H1 (cell line): ENCODE measurements at regions not wholly inside any gene's neighbourhood (a gene's known extent, or its start where the extent isn't known, plus 50 kb on each side); places are given as distances from the start of the nearest gene placed in this dataset.

Source experiments
- CTCF ChIA-PET: fragments of 300-600 bp; sonication (Branson Sonifier 250); formaldehyde crosslinking; loops from one replicate; lab custom pipeline; 2021; ENCODE audit not compliant: partially characterized antibody; lab: Charles Lee
- POLR2A ChIA-PET: fragments of 300-600 bp; sonication (Branson Sonifier 250); formaldehyde crosslinking; loops from one replicate; lab custom pipeline; 2021; ENCODE audit warnings: inconsistent platforms; ENCODE audit not compliant: partially characterized antibody; lab: Charles Lee
- DNase-seq, 2 experiments: peaks; one replicate each; pipeline versions ENCODE4 v3.0.0 to v3.0.0-alpha.2; 2010 to 2022; ENCODE audit warnings: low spot score in 2 of 2, low read depth in 1 of 2, mixed read lengths in 1 of 2
- FAIRE-seq: peaks from 2 replicates; lab custom pipeline; 2011; peaks lifted over from hg19 to GRCh38; lab: Jason Lieb, UNC
- H2AFZ ChIP-seq: 2 replicates; pipeline ENCODE4 v1.8.1; 2012; ENCODE audit warnings: low read length, inconsistent platforms
- H2AK5ac ChIP-seq: 2 replicates; pipeline ENCODE4 v1.6.1; 2013; ENCODE audit warnings: low read depth, low read length
- H2BK120ac ChIP-seq: replicated peaks from 2 replicates; pipeline ENCODE3; 2013; ENCODE audit warnings: low read depth, low read length, inconsistent platforms
- H2BK12ac ChIP-seq: 2 replicates; pipeline ENCODE4 v1.6.1; 2013; ENCODE audit warnings: low read depth, low read length
- H2BK15ac ChIP-seq: 2 replicates; pipeline ENCODE4 v1.6.1; 2013; ENCODE audit warnings: low read length
- H2BK20ac ChIP-seq: 2 replicates; pipeline ENCODE4 v1.6.1; 2013; ENCODE audit warnings: low read length
- H2BK5ac ChIP-seq: 2 replicates; pipeline ENCODE4 v1.6.1; 2013; ENCODE audit warnings: low read depth, low read length
- H3K14ac ChIP-seq: 2 replicates; pipeline ENCODE4 v1.6.1; 2013; ENCODE audit warnings: inconsistent platforms; ENCODE audit not compliant: insufficient read length
- H3K18ac ChIP-seq: 2 replicates; pipeline ENCODE4 v1.6.1; 2013; ENCODE audit warnings: low read length; ENCODE audit errors: extremely low read depth
- H3K23ac ChIP-seq: 2 replicates; pipeline ENCODE4 v1.6.1; 2013; ENCODE audit warnings: inconsistent platforms; ENCODE audit not compliant: insufficient read length
- H3K23me2 ChIP-seq: 2 replicates; pipeline ENCODE4 v1.6.1; 2013; ENCODE audit warnings: low read depth, low read length
- H3K27ac ChIP-seq: 2 replicates; pipeline ENCODE4 v1.6.1; 2011; ENCODE audit warnings: low read depth, low read length, inconsistent platforms
- H3K27me3 ChIP-seq, 4 experiments: replicated peaks in 1 of 4; 1 replicate in 1 of 4; 2 replicates in 3 of 4; pipeline versions ENCODE4 v1.6.1 to v1.8.1; 2011 to 2013; ENCODE audit warnings: low read length in 3 of 4, mild to moderate bottlenecking in 3 of 4, inconsistent platforms in 2 of 4, mixed read lengths in 2 of 4, moderate library complexity in 1 of 4; ENCODE audit not compliant: control insufficient read depth in 3 of 4, insufficient read depth in 3 of 4; ENCODE audit errors: extremely low read depth in 1 of 4
- H3K36me3 ChIP-seq, 4 experiments: 2 replicates each; pipeline versions ENCODE4 v1.6.1 to v1.8.1; 2011 to 2013; ENCODE audit warnings: mild to moderate bottlenecking in 4 of 4, low read length in 3 of 4, moderate library complexity in 2 of 4, control low read depth in 1 of 4, inconsistent platforms in 1 of 4; ENCODE audit not compliant: insufficient read depth in 4 of 4, control insufficient read depth in 2 of 4
- H3K4ac ChIP-seq: replicated peaks from 2 replicates; pipeline ENCODE3; 2013; ENCODE audit warnings: low read length, low read depth, mixed read lengths, inconsistent platforms; ENCODE audit not compliant: insufficient read length
- H3K4me1 ChIP-seq, 4 experiments: replicated peaks in 1 of 4; 1 replicate in 1 of 4; 2 replicates in 3 of 4; pipeline versions ENCODE4 v1.6.1 to v1.8.1; 2011 to 2013; ENCODE audit warnings: low read length in 3 of 4, inconsistent platforms in 2 of 4, mixed read lengths in 1 of 4; ENCODE audit not compliant: insufficient read depth in 4 of 4, control insufficient read depth in 3 of 4
- H3K4me2 ChIP-seq, 2 experiments: 2 replicates each; pipeline versions ENCODE4 v1.6.1 to v1.8.1; 2011 to 2013; ENCODE audit warnings: low read depth in 2 of 2, low read length in 2 of 2, control low read depth in 1 of 2, inconsistent platforms in 1 of 2, mild to moderate bottlenecking in 1 of 2; ENCODE audit not compliant: insufficient read depth in 1 of 2
- H3K4me3 ChIP-seq, 4 experiments: fragments of 200-600, 300-600 bp in 1 of 4; sonication (generic), shearing (Covaris generic), sonication (Bioruptor Twin) in 1 of 4; 2 replicates each; pipeline versions ENCODE4 v1.5.1 to v1.8.1; 2011 to 2016; ENCODE audit warnings: low read length in 4 of 4, low read depth in 3 of 4, control low read depth in 2 of 4, inconsistent platforms in 2 of 4, mild to moderate bottlenecking in 2 of 4, mixed read lengths in 1 of 4, moderate library complexity in 1 of 4; ENCODE audit not compliant: insufficient read depth in 2 of 4; ENCODE audit errors: extremely low read depth in 1 of 4
- H3K56ac ChIP-seq: replicated peaks from 2 replicates; pipeline ENCODE3; 2013; ENCODE audit warnings: low read depth, mild to moderate bottlenecking, mixed read lengths, low read length, inconsistent platforms; ENCODE audit not compliant: insufficient read length
- H3K79me1 ChIP-seq: 2 replicates; pipeline ENCODE4 v1.6.1; 2013; ENCODE audit warnings: low read depth, low read length, control low read depth
- H3K79me2 ChIP-seq, 2 experiments: 2 replicates each; pipeline versions ENCODE4 v1.6.1 to v1.8.1; 2012 to 2013; ENCODE audit warnings: low read length in 2 of 2, mild to moderate bottlenecking in 2 of 2, inconsistent platforms in 1 of 2; ENCODE audit not compliant: insufficient read depth in 2 of 2, control insufficient read depth in 1 of 2
- H3K9ac ChIP-seq, 4 experiments: replicated peaks in 1 of 4; 1 replicate in 1 of 4; 2 replicates in 3 of 4; pipeline versions ENCODE4 v1.6.1 to v1.8.1; 2011 to 2013; ENCODE audit warnings: low read depth in 3 of 4, low read length in 3 of 4, control low read depth in 2 of 4, mild to moderate bottlenecking in 2 of 4, moderate library complexity in 2 of 4, inconsistent platforms in 1 of 4; ENCODE audit errors: extremely low read depth in 1 of 4
- H3K9me3 ChIP-seq, 2 experiments: 2 replicates each; pipeline versions ENCODE4 v1.6.1 to v1.8.1; 2012 to 2013; ENCODE audit warnings: mild to moderate bottlenecking in 2 of 2, moderate library complexity in 2 of 2, control low read depth in 1 of 2, inconsistent platforms in 1 of 2, low read depth in 1 of 2, low read length in 1 of 2, mixed read lengths in 1 of 2; ENCODE audit not compliant: insufficient read depth in 2 of 2
- H4K20me1 ChIP-seq, 2 experiments: replicated peaks in 1 of 2; 2 replicates each; pipeline versions ENCODE3 to v1.8.1; 2011 to 2013; ENCODE audit warnings: inconsistent platforms in 2 of 2, low read length in 2 of 2, mild to moderate bottlenecking in 1 of 2; ENCODE audit not compliant: insufficient read depth in 2 of 2, control insufficient read depth in 1 of 2
- H4K5ac ChIP-seq: 2 replicates; pipeline ENCODE4 v1.6.1; 2013; ENCODE audit warnings: low read length, low read depth, mixed read lengths, inconsistent platforms; ENCODE audit not compliant: insufficient read length
- H4K8ac ChIP-seq: 2 replicates; pipeline ENCODE4 v1.8.0; 2013; ENCODE audit warnings: mild to moderate bottlenecking, moderate library complexity, low read length, inconsistent platforms; ENCODE audit not compliant: insufficient read depth; ENCODE audit errors: extremely low read depth
- H4K91ac ChIP-seq: replicated peaks from 2 replicates; pipeline ENCODE3; 2013; ENCODE audit warnings: low read length, mixed read lengths, inconsistent platforms; ENCODE audit not compliant: insufficient read length
- BCL11A ChIP-seq, 2 experiments: IDR thresholded peaks; one replicate each; pipeline ENCODE4 v1.6.1; 2011; ENCODE audit warnings: low read depth in 2 of 2, low read length in 2 of 2, mild to moderate bottlenecking in 2 of 2
- E2F6 ChIP-seq: IDR thresholded peaks from 2 replicates; pipeline ENCODE4 v1.6.1; 2012; ENCODE audit warnings: inconsistent platforms
- EZH2 ChIP-seq: fragments of 200-600 bp; sonication (generic); IDR thresholded peaks from 2 replicates; pipeline ENCODE4 v1.7.1; 2012; ENCODE audit warnings: low read depth, mild to moderate bottlenecking, moderate library complexity, low read length, inconsistent platforms; ENCODE audit not compliant: severe bottlenecking
- JUN ChIP-seq: IDR thresholded peaks from 2 replicates; pipeline ENCODE4 v1.6.1; 2011; ENCODE audit warnings: low read depth, mild to moderate bottlenecking, improper control_type of control experiment, low read length
- POLR2A ChIP-seq, 2 experiments: IDR thresholded peaks; 1 replicate in 1 of 2; 2 replicates in 1 of 2; pipeline ENCODE4 v1.6.1; 2011; ENCODE audit warnings: low read depth in 2 of 2, low read length in 2 of 2, mild to moderate bottlenecking in 2 of 2; ENCODE audit errors: control extremely low read depth in 1 of 2
- POU5F1 ChIP-seq: IDR thresholded peaks from 2 replicates; pipeline ENCODE4 v1.6.1; 2011; ENCODE audit warnings: low read depth, mild to moderate bottlenecking, low read length, moderate library complexity
- SIX5 ChIP-seq: IDR thresholded peaks from 2 replicates; pipeline ENCODE4 v1.6.1; 2011; ENCODE audit warnings: mild to moderate bottlenecking, low read depth, low read length
- SP2 ChIP-seq: IDR thresholded peaks from 2 replicates; pipeline ENCODE4 v1.6.1; 2012; ENCODE audit warnings: mild to moderate bottlenecking, low read length, inconsistent platforms
- YY1 ChIP-seq: IDR thresholded peaks from 2 replicates; pipeline ENCODE4 v1.6.1; 2011; ENCODE audit warnings: low read depth, mild to moderate bottlenecking, low read length
- ZNF274 ChIP-seq: IDR thresholded peaks from 2 replicates; pipeline ENCODE4 v1.7.0; 2012; ENCODE audit warnings: low read length, borderline replicate concordance; ENCODE audit errors: extremely low read depth
- WGBS, 2 experiments: shearing (Covaris generic) in 1 of 2; methylation state at CpG; one replicate each; pipeline versions ENCODE4 v1.1.6 to v1.1.7; 2013 to 2015; ENCODE audit warnings: low lambda C conversion rate in 2 of 2, mixed read lengths in 2 of 2, inconsistent platforms in 1 of 2, low coverage in 1 of 2, missing lambda C conversion rate in 1 of 2; ENCODE audit not compliant: insufficient replicate concordance in 2 of 2, insufficient coverage in 1 of 2, insufficient read length in 1 of 2; ENCODE audit errors: extremely low coverage in 1 of 2, missing lambda C conversion rate in 1 of 2; 5-methylcytosine and 5-hydroxymethylcytosine counted together

GRCh38 chr11:116468699-116469098 lies 304.1 kb downstream of the BUD13 start:
- H2AK5ac ChIP-seq: no peak overlapping the region
- no peak for TF ChIP-seq POU5F1
- TF ChIP-seq SP2: no peak
- no peak for TF ChIP-seq YY1
- TF ChIP-seq JUN: no peak
- no peak for TF ChIP-seq SIX5
- TF ChIP-seq EZH2: no peak
- TF ChIP-seq E2F6: no peak
- no peak for TF ChIP-seq BCL11A (IDR thresholded peaks at IDR 0.05; ENCODE audit: low read depth in 2 of 2, low read length in 2 of 2)
- no peak for TF ChIP-seq POLR2A (IDR thresholded peaks at IDR 0.05; ENCODE audit: control extremely low read depth in 1 of 2, low read depth in 2 of 2, low read length in 2 of 2)
- TF ChIP-seq ZNF274: no peak
- TF ChIP-seq, all 59 proteins: peak for 0
- H3K79me2 ChIP-seq: no peaks in the 10 kb centered on the region
- no peak overlapping the region for H2AFZ ChIP-seq
- H2BK20ac ChIP-seq: no peak overlapping the region; the same call in 1 of the 2 replicates
- no peak overlapping the region for H4K5ac ChIP-seq
- no peak overlapping the region for H3K4ac ChIP-seq
- H3K14ac ChIP-seq: no peak overlapping the region
- no peak overlapping the region for H2BK5ac ChIP-seq
- ChIA-PET POLR2A (no interaction called here), CTCF (interaction anchor here (1.4 to 2.5 kb wide), 3 partner anchors 14 to 31 kb away, joined by 4 to 14 read pairs (median 6); no protein-coding TSS in a partner anchor)
- peaks cover 2 to 16% of the 10 kb centered on the region in 2 experiments for H3K9me3 ChIP-seq
- DNase-seq (no peak), FAIRE-seq (no peak)
- H3K9ac ChIP-seq: no peak overlapping the region
- H4K91ac ChIP-seq: no peak overlapping the region
- no peak overlapping the region for H3K4me3 ChIP-seq
- H3K36me3 ChIP-seq: 0 out of 8 replicates have a peak, but pooled peaks cover 0 to 3% (median 0%) of the 10 kb centered on the region in 4 experiments
- H3K56ac ChIP-seq: no peak overlapping the region
- no peaks in the 10 kb centered on the region for H3K27me3 ChIP-seq
- H3K23ac ChIP-seq: no peak overlapping the region
- H3K27ac ChIP-seq: no peak overlapping the region
- no peak overlapping the region for H4K8ac ChIP-seq
- H2BK15ac ChIP-seq: no peak overlapping the region
- whole genome bisulfite sequencing, 2 experiments: 96% methylated on average over 2 of the region's 2 CpGs; no CpG with 5 or more reads in 1 of the 2 experiments
- H3K23me2 ChIP-seq: no peaks in the 10 kb centered on the region
- no peak overlapping the region for H3K18ac ChIP-seq
- no peak overlapping the region for H2BK12ac ChIP-seq
- H3K4me1 ChIP-seq: peaks cover 2 to 8% (median 5%) of the 10 kb centered on the region in 4 experiments; a peak in 5 of 7 replicates
- no peaks in the 10 kb centered on the region for H4K20me1 ChIP-seq
- H2BK120ac ChIP-seq: no peak overlapping the region
- H3K4me2 ChIP-seq: no peak overlapping the region
- no peaks in the 10 kb centered on the region for H3K79me1 ChIP-seq
